Transverse colon (tissue), 4 donors: ENCODE measurements at regions not wholly inside any gene's neighbourhood (a gene's known extent, or its start where the extent isn't known, plus 50 kb on each side); places are given as distances from the start of the nearest gene placed in this dataset.

ENCODE experiments used
- POLR2A ChIP-seq: fragments of 450-650 bp; IDR thresholded peaks from one replicate; pipeline ENCODE4 v1.6.1; 2016; ENCODE audit warnings: antibody characterized with exemption, mild to moderate bottlenecking, moderate library complexity
- POLR2AphosphoS5 ChIP-seq, 3 donors: sonication (generic); formaldehyde crosslinking; IDR thresholded peaks; one replicate each; pipeline ENCODE4 v1.6.1; 2016; ENCODE audit warnings: antibody characterized with exemption in 3 of 3
- TF ChIP-seq, protein P1 (sequence below), 5 experiments: fragments of 200-600 bp in 3 of 5; fragments of 450-650 bp in 2 of 5; sonication (generic) in 3 of 5; IDR thresholded peaks; 1 replicate in 2 of 5; 2 replicates in 3 of 5; pipeline ENCODE4 v1.5.1; 2016 to 2017; ENCODE audit warnings: antibody characterized with exemption in 5 of 5, inconsistent platforms in 3 of 5, mild to moderate bottlenecking in 2 of 5, moderate library complexity in 1 of 5

DNA sequence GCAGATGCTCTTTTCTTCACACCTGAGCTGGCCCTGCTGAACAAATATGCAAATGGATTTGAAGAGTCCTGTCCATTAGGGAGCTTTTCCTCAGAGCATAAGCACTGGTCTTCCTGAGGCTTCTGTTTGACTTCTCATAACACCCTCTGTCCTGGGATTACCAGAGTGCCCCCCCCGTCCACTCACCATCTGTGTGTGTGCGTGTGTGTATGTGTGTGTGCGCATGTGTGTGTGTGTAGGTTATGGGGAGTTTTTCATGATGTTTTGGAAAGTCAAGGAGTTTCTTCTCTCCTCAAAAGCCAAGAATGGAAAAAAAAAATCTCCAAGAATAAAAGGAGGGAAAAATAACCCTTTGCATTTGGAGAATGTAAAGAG, 57.7 kb upstream of the COMTD1 start:
- TF ChIP-seq, protein P1, sequence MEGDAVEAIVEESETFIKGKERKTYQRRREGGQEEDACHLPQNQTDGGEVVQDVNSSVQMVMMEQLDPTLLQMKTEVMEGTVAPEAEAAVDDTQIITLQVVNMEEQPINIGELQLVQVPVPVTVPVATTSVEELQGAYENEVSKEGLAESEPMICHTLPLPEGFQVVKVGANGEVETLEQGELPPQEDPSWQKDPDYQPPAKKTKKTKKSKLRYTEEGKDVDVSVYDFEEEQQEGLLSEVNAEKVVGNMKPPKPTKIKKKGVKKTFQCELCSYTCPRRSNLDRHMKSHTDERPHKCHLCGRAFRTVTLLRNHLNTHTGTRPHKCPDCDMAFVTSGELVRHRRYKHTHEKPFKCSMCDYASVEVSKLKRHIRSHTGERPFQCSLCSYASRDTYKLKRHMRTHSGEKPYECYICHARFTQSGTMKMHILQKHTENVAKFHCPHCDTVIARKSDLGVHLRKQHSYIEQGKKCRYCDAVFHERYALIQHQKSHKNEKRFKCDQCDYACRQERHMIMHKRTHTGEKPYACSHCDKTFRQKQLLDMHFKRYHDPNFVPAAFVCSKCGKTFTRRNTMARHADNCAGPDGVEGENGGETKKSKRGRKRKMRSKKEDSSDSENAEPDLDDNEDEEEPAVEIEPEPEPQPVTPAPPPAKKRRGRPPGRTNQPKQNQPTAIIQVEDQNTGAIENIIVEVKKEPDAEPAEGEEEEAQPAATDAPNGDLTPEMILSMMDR (IDR thresholded peaks at IDR 0.05) = no peak
- no peak for TF ChIP-seq POLR2AphosphoS5 (IDR thresholded peaks at IDR 0.05)
- no peak for TF ChIP-seq POLR2A
